NB4 (cell line): ENCODE measurements at regions not wholly inside any gene's neighbourhood (a gene's known extent, or its start where the extent isn't known, plus 50 kb on each side); places are given as distances from the start of the nearest gene placed in this dataset.

Experiments used
- DNase-seq: peaks from one replicate; pipeline ENCODE4 v3.0.0; 2010; ENCODE audit warnings: low read depth
- H3K4me3 ChIP-seq: one replicate; pipeline ENCODE4 v1.5.1; 2011; ENCODE audit warnings: mild to moderate bottlenecking, low read depth, low read length, moderate library complexity
- CTCF ChIP-seq: IDR thresholded peaks from one replicate; pipeline ENCODE4 v1.5.1; 2012; ENCODE audit warnings: low read depth, low read length
- MAX ChIP-seq: IDR thresholded peaks from 2 replicates; pipeline ENCODE4 v1.6.1; 2011; ENCODE audit warnings: low read depth, low read length
- MYC ChIP-seq: IDR thresholded peaks from 2 replicates; pipeline ENCODE4 v1.6.1; 2011; ENCODE audit warnings: low read depth, low read length
- POLR2A ChIP-seq: IDR thresholded peaks from 2 replicates; pipeline ENCODE4 v1.6.1; 2011; ENCODE audit warnings: mild to moderate bottlenecking; ENCODE audit not compliant: insufficient read length; ENCODE audit errors: extremely low read depth

GRCh38 chr15:31552482-31553099 lies 226.0 kb downstream of the KLF13 start:
- TF ChIP-seq CTCF = no peak
- TF ChIP-seq MYC = no peak
- no peak for TF ChIP-seq POLR2A
- TF ChIP-seq MAX = no peak
- DNase-seq = no peak
- no peak overlapping the region for H3K4me3 ChIP-seq

- DNase-seq = no peak
These were observed 227.6 kb downstream of the KLF13 start for GRCh38 chr15:31554261-31554660.

GRCh38 chr15:31555022-31555421 lies 228.4 kb downstream of the KLF13 start:
- DNase-seq = no peak
- no peak overlapping the region for H3K4me3 ChIP-seq
- TF ChIP-seq POLR2A = no peak
- no peak for TF ChIP-seq MAX
- TF ChIP-seq MYC = no peak
- no peak for TF ChIP-seq CTCF

More at GRCh38 chr15:31554261-31554660, 227.6 kb downstream of the KLF13 start:
- H3K4me3 ChIP-seq = no peak overlapping the region
- TF ChIP-seq MAX (no peak), MYC (no peak), CTCF (no peak), POLR2A (no peak)

GRCh38 chr15:31556494-31557150 lies 230.0 kb downstream of the KLF13 start:
- no peak overlapping the region for H3K4me3 ChIP-seq
- no peak for TF ChIP-seq MYC
- TF ChIP-seq MAX = no peak
- no peak for TF ChIP-seq POLR2A
- TF ChIP-seq CTCF = no peak
- no peak for DNase-seq

- no peak for DNase-seq
- TF ChIP-seq MYC (no peak), CTCF (no peak), MAX (no peak), POLR2A (no peak)
- no peak overlapping the region for H3K4me3 ChIP-seq
These were observed 231.3 kb downstream of the KLF13 start for GRCh38 chr15:31557899-31558298.

GRCh38 chr15:31558840-31559239 lies 232.2 kb downstream of the KLF13 start:
- TF ChIP-seq POLR2A (no peak), MYC (no peak), MAX (no peak), CTCF (no peak)
- DNase-seq = no peak
- H3K4me3 ChIP-seq = no peak overlapping the region
